ENCODE measurements at regions not wholly inside any gene's neighbourhood (a gene's known extent, or its start where the extent isn't known, plus 50 kb on each side); places are given as distances from the start of the nearest gene placed in this dataset.
"Not testable (repeated sequence)": the region's sequence is repeated elsewhere in the genome, so short reads cannot be mapped to it uniquely, and the experiment has no call there.

GRCh38 chr2:16391986-16392385 is 273.6 kb downstream of the CYRIA start:
- intact Hi-C loops (cut with DNase I; ENCODE audit: low total_unique reads), result no loop called here
- DNase-seq, result no peak
- no peaks in the 10 kb centered on the region for H3K36me3 ChIP-seq
- no peak overlapping the region for H3K4me3 ChIP-seq
- TF ChIP-seq POLR2AphosphoS5 (IDR thresholded peaks at IDR 0.05), result no peak
- no peaks in the 10 kb centered on the region for H3K27me3 ChIP-seq (replicated peaks in 1 of 7)
- H3K27ac ChIP-seq, result no peak overlapping the region
- no peaks in the 10 kb centered on the region for H3K9me3 ChIP-seq
- H3K4me1 ChIP-seq, result no peaks in the 10 kb centered on the region
- 72 to 88% (median 79%) methylated on average over 5 of the region's 5 CpGs for WGBS, 5 donors

GRCh38 chr2:16390561-16390960 is 275.1 kb downstream of the CYRIA start:
- no peak overlapping the region for H3K27ac ChIP-seq
- TF ChIP-seq POLR2A (IDR thresholded peaks at IDR 0.05) (no peak), POLR2AphosphoS5 (IDR thresholded peaks at IDR 0.05) (no peak)
- TF ChIP-seq, protein P1, sequence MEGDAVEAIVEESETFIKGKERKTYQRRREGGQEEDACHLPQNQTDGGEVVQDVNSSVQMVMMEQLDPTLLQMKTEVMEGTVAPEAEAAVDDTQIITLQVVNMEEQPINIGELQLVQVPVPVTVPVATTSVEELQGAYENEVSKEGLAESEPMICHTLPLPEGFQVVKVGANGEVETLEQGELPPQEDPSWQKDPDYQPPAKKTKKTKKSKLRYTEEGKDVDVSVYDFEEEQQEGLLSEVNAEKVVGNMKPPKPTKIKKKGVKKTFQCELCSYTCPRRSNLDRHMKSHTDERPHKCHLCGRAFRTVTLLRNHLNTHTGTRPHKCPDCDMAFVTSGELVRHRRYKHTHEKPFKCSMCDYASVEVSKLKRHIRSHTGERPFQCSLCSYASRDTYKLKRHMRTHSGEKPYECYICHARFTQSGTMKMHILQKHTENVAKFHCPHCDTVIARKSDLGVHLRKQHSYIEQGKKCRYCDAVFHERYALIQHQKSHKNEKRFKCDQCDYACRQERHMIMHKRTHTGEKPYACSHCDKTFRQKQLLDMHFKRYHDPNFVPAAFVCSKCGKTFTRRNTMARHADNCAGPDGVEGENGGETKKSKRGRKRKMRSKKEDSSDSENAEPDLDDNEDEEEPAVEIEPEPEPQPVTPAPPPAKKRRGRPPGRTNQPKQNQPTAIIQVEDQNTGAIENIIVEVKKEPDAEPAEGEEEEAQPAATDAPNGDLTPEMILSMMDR (IDR thresholded peaks at IDR 0.05 in 8 of 11, conservative IDR thresholded peaks at IDR 0.05 in 3 of 11), result no peak
- WGBS, 5 donors, result 76 to 90% (median 80%) methylated on average over 6 of the region's 6 CpGs
- intact Hi-C loops (cut with DNase I; ENCODE audit: low total_unique reads), result no loop called here
- H3K36me3 ChIP-seq, result no peaks in the 10 kb centered on the region
- DNase-seq, result no peak
- no peak overlapping the region for H3K4me3 ChIP-seq
- H3K27me3 ChIP-seq (replicated peaks in 1 of 7), result no peaks in the 10 kb centered on the region
- H3K4me1 ChIP-seq, result no peaks in the 10 kb centered on the region
- no peaks in the 10 kb centered on the region for H3K9me3 ChIP-seq

DNA sequence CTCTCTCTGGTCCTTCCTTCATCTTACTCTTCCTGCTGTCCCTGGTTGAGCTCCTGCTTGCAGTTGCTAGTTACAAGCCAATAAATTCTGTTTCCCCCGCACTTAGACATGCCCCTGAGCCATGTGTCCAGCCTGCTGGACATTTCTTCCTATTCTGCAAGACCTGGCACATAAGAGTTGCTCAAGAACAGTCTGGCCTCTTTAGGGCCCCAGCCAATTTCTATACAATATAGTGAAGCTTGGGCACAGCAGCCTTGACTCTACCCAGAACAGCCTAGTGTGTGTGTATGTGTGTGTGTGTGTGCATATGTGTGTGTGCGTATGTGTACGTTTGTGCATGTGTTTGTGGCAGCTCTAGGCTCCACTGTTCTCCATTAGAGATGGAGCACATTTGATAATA is 276.0 kb downstream of the CYRIA start:
- no peaks in the 10 kb centered on the region for H3K27me3 ChIP-seq (replicated peaks in 1 of 7)
- no peak overlapping the region for H3K27ac ChIP-seq
- 87 to 96% (median 91%) methylated on average over 3 of the region's 3 CpGs for WGBS, 5 donors
- intact Hi-C loops (cut with DNase I; ENCODE audit: low total_unique reads), result no loop called here
- no peak overlapping the region for H3K4me3 ChIP-seq
- H3K4me1 ChIP-seq, result no peaks in the 10 kb centered on the region
- DNase-seq, result no peak
- no peaks in the 10 kb centered on the region for H3K36me3 ChIP-seq
- H3K9me3 ChIP-seq, result no peaks in the 10 kb centered on the region
- TF ChIP-seq POLR2AphosphoS5 (IDR thresholded peaks at IDR 0.05) (no peak), POLR2A (IDR thresholded peaks at IDR 0.05) (no peak)
- TF ChIP-seq, protein P1 (IDR thresholded peaks at IDR 0.05 in 8 of 11, conservative IDR thresholded peaks at IDR 0.05 in 3 of 11), result no peak

- H3K27me3 ChIP-seq (replicated peaks in 1 of 7); H3K4me3 ChIP-seq; intact Hi-C loops (cut with DNase I; ENCODE audit: low total_unique reads); H3K9me3 ChIP-seq; H3K4me1 ChIP-seq; H3K36me3 ChIP-seq; DNase-seq; H3K27ac ChIP-seq: not testable (repeated sequence)
- WGBS, 5 donors, result 86 to 98% (median 92%) methylated on average over 16 of the region's 16 CpGs
Measured at GRCh38 chr2:16388199-16388830, 277.3 kb downstream of the CYRIA start.

- 85 to 93% (median 88%) methylated on average over 8 of the region's 8 CpGs for WGBS, 5 donors
- DNase-seq, result no peak
- no peaks in the 10 kb centered on the region for H3K9me3 ChIP-seq
- no peaks in the 10 kb centered on the region for H3K27me3 ChIP-seq (replicated peaks in 1 of 7)
- H3K36me3 ChIP-seq, result no peaks in the 10 kb centered on the region
- TF ChIP-seq POLR2AphosphoS5 (IDR thresholded peaks at IDR 0.05), result no peak
- no peak for TF ChIP-seq POLR2A (IDR thresholded peaks at IDR 0.05)
- TF ChIP-seq, protein P1 (IDR thresholded peaks at IDR 0.05 in 8 of 11, conservative IDR thresholded peaks at IDR 0.05 in 3 of 11), result no peak
- no peaks in the 10 kb centered on the region for H3K4me1 ChIP-seq
- H3K4me3 ChIP-seq, result no peak overlapping the region
- no peak overlapping the region for H3K27ac ChIP-seq
- intact Hi-C loops (cut with DNase I; ENCODE audit: low total_unique reads), result no loop called here
Measured at GRCh38 chr2:16387461-16387984, 278.1 kb downstream of the CYRIA start.
